SKM-1 treated with dmso at 0.1 percent for 144 hours (cell line): ENCODE measurements at regions not wholly inside any gene's neighbourhood (a gene's known extent, or its start where the extent isn't known, plus 50 kb on each side); places are given as distances from the start of the nearest gene placed in this dataset.
"Not testable (repeated sequence)": the region's sequence is repeated elsewhere in the genome, so short reads cannot be mapped to it uniquely, and the experiment has no call there.

Experiments used
- DNase-seq: peaks from one replicate; lab custom pipeline; 2025; ENCODE audit not compliant: unreplicated experiment; lab: John Stamatoyannopoulos, UW

DNA sequence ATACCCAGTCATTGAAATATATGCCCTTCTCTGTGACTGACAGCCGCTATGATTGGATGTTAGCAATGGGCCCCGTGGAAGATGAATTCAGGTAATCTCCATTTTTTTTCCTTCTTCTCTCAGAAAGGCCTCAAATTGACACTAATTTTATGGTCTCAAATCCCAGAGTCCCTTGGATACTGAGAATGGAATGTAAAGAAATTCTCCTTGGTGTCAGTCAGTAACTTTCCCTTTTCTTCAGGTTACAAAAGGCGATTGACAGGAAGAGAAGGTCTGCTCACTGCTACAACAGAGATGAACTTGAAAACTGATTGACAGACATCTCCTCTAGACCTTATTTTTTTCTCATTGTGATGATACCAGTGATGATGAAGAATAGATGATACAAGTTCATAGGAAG, 748.3 kb downstream of the MAT2B start:
- DNase-seq, result no peak

DNA sequence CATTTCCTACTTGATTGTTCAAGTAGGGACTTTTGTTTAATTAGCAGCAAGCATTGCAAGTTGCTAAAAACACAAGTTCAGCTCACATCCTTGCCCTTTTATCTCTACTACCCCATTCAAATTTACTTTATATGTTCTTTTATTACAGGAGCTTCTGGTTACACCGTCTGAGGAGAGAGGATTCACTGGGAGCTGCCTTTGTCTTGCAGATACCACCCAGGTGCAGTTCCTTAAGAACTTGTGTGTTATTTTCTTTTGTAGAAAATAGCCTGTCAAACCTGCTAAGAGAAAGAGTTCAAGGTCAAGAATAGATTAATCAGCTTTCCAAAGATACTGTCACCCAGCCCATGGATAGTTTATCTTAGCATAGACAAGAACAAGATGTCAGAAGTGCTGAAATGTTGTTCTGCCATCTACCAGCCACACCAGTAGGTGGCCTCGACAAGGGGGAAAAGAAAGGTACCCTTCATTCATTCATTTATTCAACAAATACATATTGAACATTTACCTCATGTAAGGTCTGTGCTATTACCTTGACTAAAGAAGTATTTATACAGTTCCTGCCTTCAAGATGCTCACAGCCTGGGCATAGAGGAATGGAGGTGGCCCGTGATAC, 750.3 kb downstream of the MAT2B start:
- DNase-seq, result no peak

DNA sequence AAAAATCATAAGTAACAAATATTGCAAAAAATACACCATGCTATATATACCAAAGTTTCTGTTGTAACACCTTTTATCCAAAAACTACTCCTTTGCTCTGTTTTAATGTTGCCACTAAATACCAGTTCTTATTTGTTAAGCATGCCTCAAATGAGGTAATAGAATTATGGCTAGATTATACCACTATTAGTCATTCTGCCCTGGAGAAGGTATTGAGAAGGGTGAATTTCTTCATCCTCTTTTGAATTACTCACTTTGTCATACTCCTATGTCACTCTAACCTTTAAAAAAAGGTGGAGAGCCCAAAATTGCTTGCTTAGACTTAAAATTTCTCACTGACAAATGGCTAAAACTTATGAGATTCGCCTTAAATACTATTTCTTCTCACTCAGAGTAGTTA, 750.9 kb downstream of the MAT2B start:
- DNase-seq, result no peak

DNA sequence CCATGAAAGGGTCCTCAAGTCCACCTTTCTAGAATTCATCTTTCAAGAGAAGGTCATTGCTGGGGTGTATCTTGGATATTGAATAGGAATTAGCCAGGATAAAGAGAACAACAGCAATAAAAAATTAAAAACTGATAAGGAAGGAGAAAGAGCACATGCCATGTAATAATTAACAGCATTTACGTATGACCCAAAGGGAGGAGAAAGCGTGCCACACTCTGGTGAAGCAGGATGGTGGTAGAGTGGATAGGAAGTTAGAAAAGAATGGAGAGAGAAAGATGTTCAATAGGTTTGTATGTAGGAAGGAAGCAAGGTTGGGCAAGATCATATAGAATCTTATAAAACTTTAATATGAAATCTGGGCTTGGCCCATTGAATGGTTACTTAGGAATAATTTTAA, 751.5 kb downstream of the MAT2B start:
- DNase-seq, result no peak

DNA sequence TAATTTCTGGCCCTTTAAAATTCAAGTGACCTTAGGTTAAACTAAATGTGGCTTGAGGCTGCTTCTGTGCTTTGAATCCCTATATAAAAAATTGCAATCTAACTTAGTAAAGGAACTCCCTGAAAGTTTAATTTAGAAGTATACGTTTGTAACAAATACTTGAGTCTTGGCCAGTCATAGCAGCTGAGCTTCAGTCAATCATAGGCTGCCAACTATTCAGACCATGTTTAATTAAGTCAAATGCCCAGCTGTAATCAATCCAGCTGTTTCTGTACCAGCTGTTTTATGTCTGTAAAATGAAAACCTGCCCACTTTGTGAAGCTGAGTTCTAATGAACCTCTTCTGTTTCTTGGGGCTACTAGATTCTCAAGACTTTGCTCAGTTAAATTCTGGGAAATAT, 760.1 kb downstream of the MAT2B start:
- DNase-seq, result no peak

DNA sequence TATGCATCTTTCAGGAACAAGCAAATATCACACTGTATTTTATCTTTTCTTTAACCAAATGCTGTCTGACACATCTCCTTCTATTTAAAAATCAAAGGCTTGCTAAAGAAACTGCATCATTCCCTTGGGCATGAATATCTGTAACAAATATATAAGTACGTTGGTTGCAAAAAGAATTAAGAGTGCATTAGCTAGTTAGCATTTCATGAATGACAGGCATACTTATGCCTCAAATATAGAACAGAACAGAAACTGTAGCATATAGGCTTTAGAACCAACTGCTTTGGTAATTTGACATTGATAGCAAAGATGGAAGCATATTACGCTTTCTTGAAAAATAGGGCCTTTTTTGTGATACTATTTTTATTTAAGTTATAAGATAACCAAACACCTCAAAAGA, 761.2 kb downstream of the MAT2B start:
- DNase-seq, result no peak

DNA sequence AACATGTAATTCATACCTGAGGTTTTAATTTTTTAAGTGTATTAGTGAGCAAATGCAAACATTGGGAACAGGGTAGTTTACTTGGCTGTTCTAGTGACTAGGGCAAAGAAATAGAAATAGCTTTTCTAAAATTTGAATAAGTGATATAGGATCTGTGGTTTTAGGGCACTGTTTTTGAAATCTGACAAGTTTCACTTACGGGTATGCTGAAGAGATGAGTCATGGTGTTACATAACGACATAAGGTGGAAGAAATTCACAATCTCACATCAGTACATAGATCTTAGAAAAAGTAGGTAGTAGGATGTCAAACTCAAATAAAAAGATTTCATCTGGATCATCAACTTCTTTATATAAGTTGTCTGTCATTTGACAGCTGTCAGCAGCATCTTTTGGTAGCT, 772.3 kb downstream of the MAT2B start:
- DNase-seq, result peak; percentile 16

DNA sequence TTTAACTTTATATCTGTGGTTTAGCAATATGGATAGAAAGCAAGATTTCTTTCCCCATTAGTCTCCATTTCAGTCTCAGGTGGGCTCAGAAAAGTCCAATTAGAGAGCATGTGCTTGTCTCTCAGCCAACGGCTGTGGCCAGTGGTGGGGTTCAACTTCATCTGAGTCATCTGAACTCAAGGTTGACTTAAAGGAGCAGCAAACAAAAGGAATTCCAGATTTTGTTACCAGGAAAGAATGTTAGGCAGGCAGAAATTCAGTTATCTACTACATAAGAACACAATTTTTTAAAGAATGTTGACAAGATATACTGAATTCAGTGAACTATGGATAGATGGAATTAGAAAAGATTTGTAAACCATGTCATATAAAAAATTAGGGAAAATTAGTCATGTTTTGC, 784.1 kb downstream of the MAT2B start:
- no peak for DNase-seq

DNA sequence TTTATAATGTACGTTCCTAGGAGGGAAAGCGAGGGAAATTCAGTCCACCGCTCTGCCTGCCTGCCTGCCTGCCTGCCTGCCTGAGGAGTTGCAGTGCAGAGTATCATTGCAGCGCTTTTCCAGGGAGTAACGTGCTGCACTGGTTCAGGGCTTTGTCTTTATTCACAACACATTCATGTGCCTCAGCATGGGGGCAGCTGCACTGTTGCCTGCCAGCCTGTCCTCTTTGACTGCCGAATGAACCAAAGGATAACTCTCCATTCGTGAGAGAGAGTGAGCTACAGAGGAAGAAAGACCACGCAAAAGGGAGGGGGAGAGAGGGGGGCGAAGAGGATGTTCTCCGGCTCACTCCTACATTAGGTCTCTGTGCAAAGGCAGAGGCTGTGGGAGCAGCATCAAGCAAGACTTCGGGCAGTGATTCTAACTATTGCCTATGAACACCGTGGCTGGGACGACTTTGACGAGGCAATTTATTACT, 791.2 kb downstream of the MAT2B start:
- DNase-seq, result no peak

DNA sequence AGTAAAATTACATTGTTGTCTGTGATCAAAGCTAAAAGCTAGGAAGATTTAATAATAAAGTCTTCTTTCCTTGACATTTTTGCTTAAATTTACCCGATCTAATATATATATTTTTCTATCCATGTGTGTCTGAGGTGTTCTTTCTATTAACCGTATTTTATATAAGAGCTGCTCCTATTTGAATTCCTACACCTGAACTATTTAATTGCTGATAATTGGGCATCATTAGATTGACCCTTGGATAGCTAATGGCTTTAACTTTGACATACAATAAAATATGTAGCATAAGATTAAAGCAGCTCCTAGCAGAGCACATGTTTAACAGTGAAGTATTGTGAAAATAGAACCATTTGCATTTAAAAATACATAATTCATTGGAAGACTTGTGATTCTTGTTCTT, 792.7 kb downstream of the MAT2B start:
- no peak for DNase-seq

DNA sequence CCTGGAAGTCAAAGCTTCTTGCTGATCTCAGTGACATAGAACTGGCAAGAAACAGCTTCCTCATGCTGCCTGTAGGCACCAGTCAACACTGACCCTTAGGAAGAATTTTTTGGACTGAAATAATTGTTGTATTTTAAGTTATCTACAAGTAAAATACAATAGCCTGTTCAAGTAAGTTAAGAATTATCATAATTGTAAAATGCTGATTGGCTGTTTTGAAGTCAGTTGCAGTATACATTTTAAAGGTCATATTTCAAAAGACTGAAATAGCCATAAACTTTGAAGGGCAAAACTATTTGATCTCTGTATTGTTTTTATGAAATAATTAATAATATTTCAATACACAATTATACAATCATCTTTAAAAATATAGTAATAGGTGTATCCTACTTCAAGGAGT, 794.9 kb downstream of the MAT2B start:
- DNase-seq, result no peak

DNA sequence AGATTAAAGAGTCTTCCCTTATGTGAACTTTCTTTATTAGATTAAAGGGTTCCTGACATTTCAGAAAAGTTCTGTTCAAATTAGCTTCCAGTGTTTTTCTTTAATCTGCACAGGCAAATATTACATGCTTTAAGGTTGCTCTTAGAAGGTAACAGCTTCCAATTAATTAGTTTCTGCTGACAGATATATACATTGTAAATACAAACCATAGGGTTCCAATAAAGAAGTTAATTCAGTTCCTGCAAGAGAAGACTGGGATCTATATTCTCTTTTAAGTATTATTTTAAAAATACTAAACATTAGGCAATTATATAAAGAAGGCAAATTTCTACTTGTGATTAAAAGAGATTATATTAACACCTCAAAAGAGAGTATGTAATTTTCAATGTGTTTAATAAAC, 795.7 kb downstream of the MAT2B start:
- DNase-seq, result no peak

DNA sequence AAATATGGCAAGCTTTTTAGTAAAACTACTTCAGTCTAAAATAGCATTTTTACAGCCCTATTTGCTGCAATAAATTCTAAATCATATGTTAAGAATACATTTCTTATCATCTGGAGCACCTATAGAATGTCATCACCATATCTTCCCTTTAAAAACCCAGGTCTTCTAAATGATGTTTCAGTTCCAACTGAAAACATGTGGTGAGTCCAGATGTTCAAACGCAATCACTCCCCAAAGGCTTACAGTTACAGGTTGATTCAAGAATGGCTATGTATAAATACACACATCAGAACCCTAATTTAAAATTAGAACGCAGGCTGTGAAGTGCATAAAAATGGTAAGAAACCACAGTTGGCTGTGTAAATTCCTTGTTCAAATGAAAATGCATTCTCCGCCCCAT, 796.3 kb downstream of the MAT2B start:
- no peak for DNase-seq

DNA sequence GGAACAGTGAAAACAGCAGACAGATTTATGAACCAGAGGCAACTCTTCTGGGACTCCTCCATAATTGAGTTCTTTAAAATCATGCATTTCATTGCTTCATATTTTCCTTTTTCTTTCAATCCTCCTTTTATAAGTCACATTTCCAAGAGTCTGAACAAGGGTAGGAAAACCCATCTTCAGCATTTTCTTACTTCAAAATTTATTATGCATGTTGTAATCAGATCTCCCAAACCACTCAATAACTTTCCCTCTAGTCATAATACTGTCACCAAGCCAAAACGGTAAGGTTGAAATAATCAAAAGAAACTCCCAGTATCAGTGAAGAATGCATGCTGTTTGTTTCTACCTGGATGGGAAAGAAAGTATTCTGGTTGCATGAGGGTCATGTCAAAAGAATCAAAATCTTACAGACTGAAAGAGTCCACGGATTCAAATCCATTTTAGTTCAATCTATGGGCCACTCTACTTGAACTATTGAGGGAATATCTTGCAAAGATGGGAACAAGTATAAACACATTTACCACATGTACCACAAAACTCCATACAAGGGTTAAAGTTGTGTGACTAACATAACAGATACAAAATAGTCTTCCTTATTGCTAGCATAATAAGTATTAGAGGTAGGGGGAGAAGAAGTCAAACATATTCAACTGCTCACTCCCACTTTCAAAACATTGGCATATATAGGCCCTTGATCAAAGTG, 797.3 kb downstream of the MAT2B start:
- no peak for DNase-seq

DNA sequence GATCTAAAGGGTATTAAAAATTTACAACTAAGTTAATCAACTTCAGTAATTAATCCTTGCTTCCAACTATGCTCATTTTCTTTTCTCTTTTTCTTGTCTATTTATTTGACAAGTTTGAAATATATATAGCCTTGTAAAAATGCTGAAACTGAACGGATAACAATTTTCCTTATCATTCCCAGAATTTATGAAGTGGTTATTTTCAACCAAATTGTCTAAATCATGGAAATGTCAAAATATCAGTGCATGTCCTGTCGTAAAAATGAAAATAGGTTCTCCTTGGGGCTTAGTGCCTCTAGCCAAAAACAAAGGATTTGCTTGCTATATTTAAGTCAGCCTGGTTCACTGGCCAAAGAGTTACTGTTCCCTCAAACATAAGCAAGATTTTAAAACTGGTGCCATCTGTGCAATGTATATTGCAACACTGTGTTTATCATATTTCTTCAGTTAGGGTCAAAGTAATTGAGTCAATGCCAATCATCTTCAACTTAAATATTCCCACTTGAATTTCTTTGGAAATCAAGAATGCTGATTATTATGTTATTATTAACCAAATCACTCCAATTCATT, 798.3 kb downstream of the MAT2B start:
- no peak for DNase-seq

DNA sequence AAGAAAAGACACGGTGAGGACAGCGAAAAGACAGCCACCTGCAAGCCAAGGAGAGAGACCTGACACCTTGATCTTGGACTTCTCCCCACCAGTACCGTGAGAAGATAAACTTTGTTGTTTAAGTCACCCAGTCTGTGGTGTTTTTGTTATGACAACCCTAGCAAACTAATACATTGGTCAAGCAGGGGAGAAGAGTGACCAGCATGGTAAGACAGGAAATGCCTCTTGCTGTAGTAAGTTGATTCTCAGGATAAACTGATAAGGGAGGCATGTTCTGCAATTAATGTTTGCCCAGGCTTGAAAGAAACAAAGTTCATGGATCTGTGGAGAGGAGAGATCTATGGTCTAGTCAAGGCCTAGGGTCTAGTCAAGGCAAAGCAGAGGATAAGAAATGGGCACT, 801.2 kb downstream of the MAT2B start:
- DNase-seq, result no peak

DNA sequence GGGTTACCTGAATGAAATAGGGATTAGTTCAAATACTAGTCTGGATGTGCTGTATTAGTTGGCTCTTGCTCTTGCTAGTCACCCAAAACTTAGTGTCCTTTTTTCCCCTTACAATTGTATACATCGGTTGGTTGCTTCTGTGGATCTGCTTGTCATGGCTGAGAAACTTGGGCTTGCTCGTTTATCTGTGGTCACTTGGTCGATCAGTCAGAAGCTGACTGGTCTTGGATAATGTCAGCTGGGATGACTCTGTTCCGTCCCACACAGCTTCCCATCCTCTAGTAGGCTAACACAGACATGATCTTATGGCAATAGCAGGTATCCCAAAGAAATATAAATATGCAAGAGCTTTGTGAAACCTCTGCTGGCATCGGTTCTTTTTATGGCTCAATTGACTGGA, 807.4 kb downstream of the MAT2B start:
- DNase-seq, result no peak

DNA sequence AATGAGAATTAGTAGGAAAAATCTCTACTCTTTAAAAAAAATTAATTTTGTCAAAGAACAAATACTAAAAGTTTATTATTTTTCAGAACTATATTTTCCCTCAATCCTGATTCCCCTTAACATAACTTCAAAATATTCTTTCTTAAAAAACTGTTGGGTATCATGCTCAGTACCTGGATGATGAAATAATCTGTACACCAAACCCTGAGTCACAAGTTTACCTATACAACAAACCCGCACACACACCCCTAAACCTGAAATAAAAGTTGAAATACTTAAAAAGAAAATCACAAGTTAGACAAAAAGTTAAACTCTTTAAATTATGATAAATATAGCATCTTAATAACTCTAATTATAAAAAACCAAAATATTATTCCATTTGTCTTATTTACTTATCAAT, 812.3 kb downstream of the MAT2B start:
- DNase-seq, result no peak

DNA sequence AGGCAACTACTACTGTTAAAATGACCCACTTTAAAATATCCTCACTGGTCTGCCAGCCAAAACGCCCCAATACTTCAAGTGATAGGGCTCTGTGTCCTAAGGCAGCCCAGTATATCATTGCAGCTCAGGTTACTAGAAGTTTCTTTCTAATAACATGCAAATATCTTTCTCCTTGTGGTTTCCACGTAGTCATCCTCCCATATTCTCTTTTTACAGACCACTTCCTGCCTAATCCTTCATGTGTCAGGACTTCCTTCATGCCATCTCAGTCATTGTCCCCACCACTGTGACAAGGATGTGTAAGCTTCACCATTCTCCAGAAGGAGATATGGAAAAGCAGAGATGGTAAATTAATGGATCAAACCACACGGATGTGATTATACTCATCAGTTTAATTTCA, 813.7 kb downstream of the MAT2B start:
- no peak for DNase-seq

DNA sequence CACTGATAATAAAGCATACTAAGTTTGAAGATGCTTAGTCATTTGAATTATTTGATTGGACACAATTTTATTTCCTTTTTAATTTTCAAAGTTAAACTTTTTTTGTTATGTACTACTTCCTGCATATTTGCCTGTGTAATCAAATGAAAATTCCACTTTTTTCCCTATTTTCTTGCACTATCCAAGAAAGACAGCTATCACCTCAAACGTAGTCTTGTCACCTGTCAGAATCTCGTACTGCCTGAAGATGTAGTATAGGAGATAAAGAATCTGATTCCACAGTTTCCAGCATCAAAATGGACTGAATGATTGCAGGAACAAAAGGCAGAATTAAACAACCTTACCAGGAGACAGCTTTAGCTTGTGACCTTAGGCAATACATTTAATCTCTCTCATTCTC, 818.8 kb downstream of the MAT2B start:
- DNase-seq, result no peak

DNA sequence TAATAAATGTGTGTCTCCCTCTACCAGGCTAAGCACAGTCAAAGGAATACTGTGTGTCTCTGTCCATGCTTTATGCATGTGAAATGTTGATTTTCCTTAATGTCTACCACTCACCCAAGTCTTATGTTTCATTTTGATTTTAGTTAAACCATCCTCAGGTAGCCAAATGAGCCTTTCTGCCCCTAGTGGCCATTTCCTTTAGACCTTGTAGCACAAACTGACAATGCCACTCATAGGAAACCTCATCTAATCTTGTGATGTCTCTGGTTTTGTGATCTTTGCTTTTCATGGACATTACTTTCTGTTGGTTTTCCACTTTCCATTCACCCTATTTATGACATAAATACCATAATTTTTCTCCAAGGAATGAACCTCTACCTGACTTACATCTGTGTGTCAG, 820.8 kb downstream of the MAT2B start:
- no peak for DNase-seq

DNA sequence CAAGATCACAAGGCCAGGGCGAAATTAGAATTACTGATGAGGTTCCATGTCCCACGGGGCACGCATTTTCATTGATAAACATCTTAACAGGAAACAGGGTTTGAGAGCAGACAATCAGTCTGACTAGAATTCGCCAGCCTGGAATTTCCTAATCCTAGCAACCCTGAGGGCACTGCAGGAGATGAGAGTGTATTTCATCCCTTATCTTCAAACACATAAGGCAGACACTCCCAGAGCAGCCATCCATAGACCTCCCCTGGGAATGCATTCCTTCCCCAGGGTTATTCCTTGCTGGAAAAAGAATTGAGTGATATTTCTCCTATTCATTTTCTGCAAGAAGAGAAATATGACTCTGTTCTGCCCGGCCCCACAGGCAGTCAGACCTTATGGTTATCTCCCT, 821.7 kb downstream of the MAT2B start:
- DNase-seq, result not testable (repeated sequence)
